SK-N-SH treated with all-trans-retinoic acid at 6 μM for 48 hours (cell line): ENCODE measurements at regions not wholly inside any gene's neighbourhood (a gene's known extent, or its start where the extent isn't known, plus 50 kb on each side); places are given as distances from the start of the nearest gene placed in this dataset.

ENCODE experiments used
- ATAC-seq: fragments of 200-7000 bp; cut with Tn5 transposase; 3 replicates; pipeline ENCODE4 v1.9.1; 2020; ENCODE audit warnings: mild to moderate bottlenecking, moderate library complexity
- ARNTL ChIP-seq: fragments of 450-650 bp; formaldehyde crosslinking; IDR thresholded peaks from 2 replicates; pipeline ENCODE4 v1.5.0; 2020; ENCODE audit warnings: low read depth, mild to moderate bottlenecking, moderate library complexity, borderline replicate concordance
- BACH2 ChIP-seq: fragments of 250-450 bp; sonication (Bioruptor Pico); IDR thresholded peaks from 2 replicates; pipeline ENCODE4 v1.9.0; 2021; ENCODE audit warnings: mild to moderate bottlenecking, borderline replicate concordance
- CREB5 ChIP-seq: fragments of 250-450 bp; sonication (Bioruptor Pico); IDR thresholded peaks from 2 replicates; pipeline ENCODE4 v1.5.1; 2020; ENCODE audit warnings: low read depth, mild to moderate bottlenecking, moderate library complexity
- CSRNP3 ChIP-seq: fragments of 250-450 bp; sonication (Bioruptor Pico); IDR thresholded peaks from 2 replicates; pipeline ENCODE4 v1.5.1; 2021; ENCODE audit warnings: mild to moderate bottlenecking, moderate library complexity
- GLIS3 ChIP-seq: fragments of 250-450 bp; sonication (Bioruptor Pico); IDR thresholded peaks from 2 replicates; pipeline ENCODE4 v1.5.0; 2020; ENCODE audit warnings: mild to moderate bottlenecking, moderate library complexity
- PATZ1 ChIP-seq: fragments of 250-450 bp; sonication (Bioruptor Pico); IDR thresholded peaks from 2 replicates; pipeline ENCODE4 v1.8.0; 2020; ENCODE audit warnings: mild to moderate bottlenecking, moderate library complexity, borderline replicate concordance
- POU6F1 ChIP-seq: fragments of 250-450 bp; sonication (Bioruptor Pico); IDR thresholded peaks from 2 replicates; pipeline ENCODE4 v1.8.0; 2021; ENCODE audit warnings: low read depth, mild to moderate bottlenecking, moderate library complexity, borderline replicate concordance
- RARB ChIP-seq: fragments of 250-450 bp; sonication (Bioruptor Pico); IDR thresholded peaks from 2 replicates; pipeline ENCODE4 v1.8.0; 2021; ENCODE audit warnings: mild to moderate bottlenecking, moderate library complexity
- SNAI2 ChIP-seq: fragments of 250-450 bp; sonication (Bioruptor Pico); IDR thresholded peaks from 2 replicates; pipeline ENCODE4 v1.5.0; 2020; ENCODE audit warnings: mild to moderate bottlenecking, moderate library complexity
- TCF4 ChIP-seq: fragments of 250-450 bp; sonication (Bioruptor Pico); IDR thresholded peaks from 2 replicates; pipeline ENCODE4 v1.8.0; 2021; ENCODE audit warnings: mild to moderate bottlenecking, moderate library complexity, borderline replicate concordance
- ZFP3 ChIP-seq: fragments of 250-450 bp; sonication (Bioruptor Pico); IDR thresholded peaks from 2 replicates; pipeline ENCODE4 v1.5.0; 2020; ENCODE audit warnings: mild to moderate bottlenecking, moderate library complexity
- ZFP30 ChIP-seq: fragments of 450-650 bp; formaldehyde crosslinking; IDR thresholded peaks from 2 replicates; pipeline ENCODE4 v1.5.0; 2022; ENCODE audit warnings: mild to moderate bottlenecking, moderate library complexity
- ZNF565 ChIP-seq: fragments of 450-650 bp; formaldehyde crosslinking; conservative IDR thresholded peaks from 2 replicates; pipeline ENCODE4 v1.5.0; 2020; ENCODE audit warnings: low read depth, mild to moderate bottlenecking, moderate library complexity
- ZNF70 ChIP-seq: fragments of 450-650 bp; formaldehyde crosslinking; IDR thresholded peaks from 2 replicates; pipeline ENCODE4 v1.5.0; 2020; ENCODE audit warnings: mild to moderate bottlenecking, moderate library complexity
- ZNF8 ChIP-seq: fragments of 450-650 bp; formaldehyde crosslinking; IDR thresholded peaks from 2 replicates; pipeline ENCODE4 v1.5.0; 2020; ENCODE audit warnings: mild to moderate bottlenecking, moderate library complexity

- no peak for TF ChIP-seq CSRNP3 (CRISPR knock-in tag)
Observed at GRCh38 chr2:34288016-34288415, 688.9 kb upstream of the FAM98A start (continued).

GRCh38 chr2:34280606-34281005, 681.5 kb upstream of the FAM98A start:
- no peak for TF ChIP-seq PATZ1 (CRISPR knock-in tag)
- TF ChIP-seq, all 23 proteins: peak for 0
- ATAC-seq = no peak

- ATAC-seq = no peak
Observed at GRCh38 chr2:34266908-34267697, 668.0 kb upstream of the FAM98A start.

More at GRCh38 chr2:34266908-34267697, 668.0 kb upstream of the FAM98A start:
- TF ChIP-seq ZNF565 (CRISPR knock-in tag) = no peak
- TF ChIP-seq PATZ1 (CRISPR knock-in tag) = no peak
- TF ChIP-seq BACH2 = no peak
- TF ChIP-seq ARNTL (CRISPR knock-in tag) = no peak
- TF ChIP-seq CSRNP3 (CRISPR knock-in tag) = no peak
- TF ChIP-seq TCF4 (CRISPR knock-in tag) = no peak
- no peak for TF ChIP-seq ZFP30 (CRISPR knock-in tag)
- no peak for TF ChIP-seq SNAI2 (CRISPR knock-in tag)
- no peak for TF ChIP-seq RARB (CRISPR knock-in tag)
- TF ChIP-seq ZFP3 (CRISPR knock-in tag) = no peak
- no peak for TF ChIP-seq ZNF70
- no peak for TF ChIP-seq ZNF8 (CRISPR knock-in tag)
- no peak for TF ChIP-seq CREB5
- no peak for TF ChIP-seq POU6F1
- TF ChIP-seq GLIS3 = no peak
